AG04450 (cell line): ENCODE measurements at regions not wholly inside any gene's neighbourhood (a gene's known extent, or its start where the extent isn't known, plus 50 kb on each side); places are given as distances from the start of the nearest gene placed in this dataset.

Experiments
- CTCF ChIA-PET: fragments of 300-600, 350-600 bp; formaldehyde crosslinking; extraction: SDS; loops from one replicate; lab custom pipeline; 2022; ENCODE audit warnings: antibody characterized with exemption, inconsistent platforms; lab: Charles Lee
- POLR2A ChIA-PET: fragments of 350-600 bp; formaldehyde crosslinking; extraction: SDS; loops from one replicate; lab custom pipeline; 2021; ENCODE audit warnings: antibody characterized with exemption, inconsistent platforms; lab: Yijun Ruan, JAX
- DNase-seq: peaks from one replicate; pipeline ENCODE4 v3.0.0-alpha.2; 2011; ENCODE audit warnings: low read depth, low spot score
- H3K27ac ChIP-seq: one replicate; pipeline ENCODE4 v1.5.1; 2012; ENCODE audit warnings: low read depth, low read length, control low read depth
- H3K27me3 ChIP-seq: one replicate; pipeline ENCODE4 v1.6.0; 2012; ENCODE audit warnings: low read length; ENCODE audit not compliant: control insufficient read depth, insufficient read depth
- H3K4me3 ChIP-seq: 2 replicates; pipeline ENCODE4 v1.5.1; 2011; ENCODE audit warnings: mild to moderate bottlenecking, low read depth, low read length, control low read depth
- H3K9me3 ChIP-seq: 2 replicates; pipeline ENCODE4 v1.5.1; 2012; ENCODE audit warnings: low read length; ENCODE audit not compliant: control insufficient read depth, insufficient read depth
- CTCF ChIP-seq: IDR thresholded peaks from 2 replicates; pipeline ENCODE4 v1.5.1; 2011; ENCODE audit warnings: low read depth, low read length, control low read depth, inconsistent platforms

- DNase-seq: no peak
- ChIA-PET POLR2A (no interaction called here), CTCF (no interaction called here)
- no peak for TF ChIP-seq CTCF
- no peaks in the 10 kb centered on the region for H3K27me3 ChIP-seq
- no peak overlapping the region for H3K4me3 ChIP-seq
- peaks cover 13% of the 10 kb centered on the region for H3K9me3 ChIP-seq
- no peak overlapping the region for H3K27ac ChIP-seq
Observed at GRCh38 chr2:56464613-56465012, 280.8 kb downstream of the CCDC85A start.

DNA sequence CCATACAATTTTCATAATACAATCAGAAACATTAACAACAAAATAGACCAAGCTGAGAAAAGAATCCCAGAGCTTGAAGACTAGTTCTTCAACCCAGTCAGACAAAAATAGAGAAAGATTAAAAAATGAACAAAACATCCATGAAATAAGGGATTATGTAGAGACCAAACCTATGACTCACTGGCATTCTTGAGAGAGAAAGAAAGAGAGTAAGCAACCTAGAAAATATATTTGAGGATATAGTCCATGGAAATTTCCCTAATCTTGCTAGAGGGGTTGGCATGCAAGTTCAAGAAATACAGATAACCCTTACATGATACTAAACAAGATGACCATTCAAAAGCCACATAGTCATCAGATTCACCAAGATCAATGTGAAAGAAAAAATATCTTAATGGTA lies 281.7 kb downstream of the CCDC85A start:
- no peak for TF ChIP-seq CTCF
- no peak overlapping the region for H3K4me3 ChIP-seq
- peaks cover 13% of the 10 kb centered on the region for H3K9me3 ChIP-seq
- ChIA-PET CTCF (no interaction called here), POLR2A (no interaction called here)
- no peaks in the 10 kb centered on the region for H3K27me3 ChIP-seq
- DNase-seq: no peak
- no peak overlapping the region for H3K27ac ChIP-seq

DNA sequence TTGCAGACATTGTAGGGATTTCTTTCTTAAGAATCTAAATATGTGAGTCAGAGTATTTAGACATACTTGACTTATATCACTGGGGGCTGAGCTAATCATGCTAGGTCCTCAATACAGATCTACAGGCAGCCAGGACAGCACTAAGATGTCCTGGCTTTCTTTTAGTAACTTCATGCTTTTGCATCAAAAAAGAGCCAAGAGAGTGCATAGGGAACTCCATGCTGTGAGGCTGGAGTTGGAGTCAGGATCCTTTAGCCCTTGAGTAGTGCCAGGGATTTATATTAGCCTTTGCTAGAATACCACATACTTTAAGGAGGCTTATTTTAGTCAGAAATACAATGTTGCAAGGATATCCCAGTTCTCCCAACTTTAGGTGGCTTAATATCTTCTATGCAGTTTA lies 289.7 kb downstream of the CCDC85A start:
- H3K27ac ChIP-seq: no peak overlapping the region
- H3K27me3 ChIP-seq: no peaks in the 10 kb centered on the region
- ChIA-PET POLR2A (no interaction called here), CTCF (no interaction called here)
- no peak overlapping the region for H3K4me3 ChIP-seq
- no peak for DNase-seq
- no peak for TF ChIP-seq CTCF
- peaks cover 10% of the 10 kb centered on the region; the same call in 1 of the 2 replicates for H3K9me3 ChIP-seq

DNA sequence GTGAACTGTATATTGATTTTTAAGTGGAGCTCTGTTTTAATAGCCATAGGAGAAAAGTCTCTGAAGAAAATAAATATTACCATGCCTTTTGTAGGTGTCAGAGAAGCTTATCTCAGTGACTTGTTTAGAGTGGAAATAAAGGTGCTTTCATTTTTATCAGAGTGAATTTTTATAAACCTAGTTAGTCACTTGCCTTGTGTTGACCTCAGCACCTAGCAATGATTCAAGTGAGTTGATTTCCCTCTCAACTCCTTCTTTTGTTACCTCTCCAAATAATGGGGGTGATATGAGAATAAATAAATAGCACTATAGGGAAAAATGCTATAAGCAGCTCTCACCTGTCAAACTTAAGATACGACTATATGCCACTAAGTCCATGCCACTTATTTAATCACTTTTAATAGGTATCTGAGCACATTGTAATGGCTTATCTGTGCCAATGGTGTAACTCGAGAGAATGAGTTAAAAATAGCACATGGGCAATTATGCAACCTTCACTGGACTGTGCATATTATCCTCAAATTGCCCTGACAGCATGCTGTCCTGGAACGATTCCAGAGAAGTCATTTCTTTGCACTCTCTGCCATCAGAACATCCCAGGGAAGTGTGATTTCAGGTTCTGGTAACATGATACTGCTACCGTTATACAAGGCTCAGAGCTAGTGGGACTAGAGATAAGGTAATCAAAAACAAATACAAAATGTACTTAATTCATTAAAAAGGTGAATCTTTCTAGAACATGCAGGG lies 290.8 kb downstream of the CCDC85A start:
- CTCF ChIA-PET: no interaction called here
- POLR2A ChIA-PET: no interaction called here
- Histone ChIP-seq H3K27me3 (no peaks in the 10 kb centered on the region), H3K4me3 (no peak overlapping the region), H3K9me3 (peaks cover 10% of the 10 kb centered on the region; the same call in 1 of the 2 replicates), H3K27ac (no peak overlapping the region)
- no peak for TF ChIP-seq CTCF
- DNase-seq: no peak

GRCh38 chr2:56475191-56475590 lies 291.4 kb downstream of the CCDC85A start:
- no peak overlapping the region for H3K27ac ChIP-seq
- H3K27me3 ChIP-seq: no peaks in the 10 kb centered on the region
- no peak overlapping the region for H3K4me3 ChIP-seq
- POLR2A ChIA-PET: no interaction called here
- CTCF ChIA-PET: no interaction called here
- peaks cover 10% of the 10 kb centered on the region; the same call in 1 of the 2 replicates for H3K9me3 ChIP-seq
- no peak for TF ChIP-seq CTCF
- no peak for DNase-seq
